ENCODE measurements at regions not wholly inside any gene's neighbourhood (a gene's known extent, or its start where the extent isn't known, plus 50 kb on each side); places are given as distances from the start of the nearest gene placed in this dataset.

GRCh38 chr12:89126712-89127111, 225.6 kb downstream of the DUSP6 start:
- TF ChIP-seq CTCF (IDR thresholded peaks at IDR 0.05): no peak

- TF ChIP-seq CTCF (IDR thresholded peaks at IDR 0.05): no peak
These were observed 229.4 kb downstream of the DUSP6 start for GRCh38 chr12:89122852-89123251.

GRCh38 chr12:89117448-89118034, 234.8 kb downstream of the DUSP6 start:
- no peak for TF ChIP-seq CTCF (IDR thresholded peaks at IDR 0.05)

- no peak for TF ChIP-seq CTCF (IDR thresholded peaks at IDR 0.05)
These were observed 240.3 kb downstream of the DUSP6 start for GRCh38 chr12:89111964-89112363.

GRCh38 chr12:89108265-89108664, 244.0 kb downstream of the DUSP6 start:
- no peak for TF ChIP-seq CTCF (IDR thresholded peaks at IDR 0.05)

GRCh38 chr12:89106950-89107349, 245.4 kb downstream of the DUSP6 start:
- no peak for TF ChIP-seq CTCF (IDR thresholded peaks at IDR 0.05)

GRCh38 chr12:89105243-89105642, 247.1 kb downstream of the DUSP6 start:
- no peak for TF ChIP-seq CTCF (IDR thresholded peaks at IDR 0.05)

- TF ChIP-seq CTCF (IDR thresholded peaks at IDR 0.05): no peak
These were observed 248.5 kb downstream of the DUSP6 start for GRCh38 chr12:89103831-89104230.
